Aorta (tissue), 5 donors: ENCODE measurements at regions not wholly inside any gene's neighbourhood (a gene's known extent, or its start where the extent isn't known, plus 50 kb on each side); places are given as distances from the start of the nearest gene placed in this dataset.

ENCODE experiments used
- ATAC-seq: fragments of 200-7000 bp; cut with Tn5 transposase; one replicate; pipeline ENCODE4 v1.9.1; 2022; ENCODE audit warnings: moderate library complexity; ENCODE audit not compliant: low FRiP score
- DNase-seq, 2 donors: peaks; one replicate each; pipeline ENCODE4 v3.0.0-alpha.2; 2020
- H3K27ac ChIP-seq, 2 donors: one replicate each; pipeline ENCODE4 v1.5.1; 2013; ENCODE audit warnings: low read length in 2 of 2, mild to moderate bottlenecking in 2 of 2, moderate library complexity in 2 of 2, control low read depth in 1 of 2, inconsistent platforms in 1 of 2, low read depth in 1 of 2
- H3K27me3 ChIP-seq, 2 donors: one replicate each; pipeline ENCODE4 v1.6.1; 2013; ENCODE audit warnings: control low read depth in 1 of 2, low read length in 1 of 2, mild to moderate bottlenecking in 1 of 2, moderate library complexity in 1 of 2; ENCODE audit not compliant: insufficient read depth in 2 of 2, control insufficient read depth in 1 of 2
- H3K36me3 ChIP-seq, 2 donors: one replicate each; pipeline ENCODE4 v1.6.1; 2013; ENCODE audit warnings: control low read depth in 1 of 2, low read length in 1 of 2, mild to moderate bottlenecking in 1 of 2; ENCODE audit not compliant: insufficient read depth in 2 of 2, control insufficient read depth in 1 of 2
- H3K4me1 ChIP-seq, 2 donors: one replicate each; pipeline ENCODE4 v1.6.1; 2013; ENCODE audit warnings: low read length in 2 of 2, control low read depth in 1 of 2, mild to moderate bottlenecking in 1 of 2, moderate library complexity in 1 of 2; ENCODE audit not compliant: insufficient read depth in 2 of 2, control insufficient read depth in 1 of 2
- H3K4me3 ChIP-seq, 2 donors: one replicate each; pipeline ENCODE4 v1.5.1; 2013; ENCODE audit warnings: low read length in 2 of 2, control low read depth in 1 of 2, mild to moderate bottlenecking in 1 of 2
- H3K9me3 ChIP-seq: one replicate; pipeline ENCODE4 v1.6.1; 2013; ENCODE audit warnings: mild to moderate bottlenecking, low read length; ENCODE audit not compliant: control insufficient read depth
- WGBS, 2 donors: extraction: QIAGEN DNeasy Blood & Tissue Kit; methylation state at CpG; one replicate each; pipeline ENCODE4 v1.1.7; 2013; 5-methylcytosine and 5-hydroxymethylcytosine counted together
- intact Hi-C, 2 donors: fragments of 100-400 bp; cut with DNase I; formaldehyde crosslinking; loops; one replicate each; pipeline versions ENCODE4 v1.14.2 to v1.15.0; 2022
- donor health status: healthy with polysubstance abuse.
- donor health status: Bipolar disorder and iron deficiency.
- donor health status: DM: no; HTN: no; CAD: no.
- donor health status: DM: no; HTN: no; CAD: no.
- donor health status: DM: yes; HTN: yes; CAD: no.

GRCh38 chr5:155276231-155276630 is 262.7 kb downstream of the KIF4B start:
- WGBS, 2 donors = 86 to 88% methylated on average over 3 of the region's 3 CpGs
- intact Hi-C loops = no loop called here
- H3K36me3 ChIP-seq = no peaks in the 10 kb centered on the region
- no peak overlapping the region for H3K4me3 ChIP-seq
- no peaks in the 10 kb centered on the region for H3K9me3 ChIP-seq
- no peaks in the 10 kb centered on the region for H3K4me1 ChIP-seq
- H3K27ac ChIP-seq = no peak overlapping the region
- no peak for ATAC-seq
- no peak for DNase-seq
- no peaks in the 10 kb centered on the region for H3K27me3 ChIP-seq

- no peak overlapping the region for H3K27ac ChIP-seq
- ATAC-seq = no peak
- peaks cover 0 to 2% of the 10 kb centered on the region in 2 donors for H3K27me3 ChIP-seq
- H3K4me3 ChIP-seq = no peak overlapping the region
- H3K4me1 ChIP-seq = no peaks in the 10 kb centered on the region
- no peak for DNase-seq
- intact Hi-C loops = no loop called here
- no peaks in the 10 kb centered on the region for H3K36me3 ChIP-seq
- 64 to 65% methylated on average over 4 of the region's 4 CpGs for WGBS, 2 donors
- no peaks in the 10 kb centered on the region for H3K9me3 ChIP-seq
Observed at GRCh38 chr5:155278532-155278931, 265.0 kb downstream of the KIF4B start.

GRCh38 chr5:155282503-155283107 is 269.1 kb downstream of the KIF4B start:
- Histone ChIP-seq H3K27ac (no peak overlapping the region), H3K27me3 (peaks cover 0 to 3% of the 10 kb centered on the region in 2 donors), H3K9me3 (no peaks in the 10 kb centered on the region), H3K4me1 (no peaks in the 10 kb centered on the region), H3K4me3 (no peak overlapping the region), H3K36me3 (no peaks in the 10 kb centered on the region)
- ATAC-seq (no peak), DNase-seq (no peak)
- 61 to 65% methylated on average over 6 of the region's 6 CpGs for WGBS, 2 donors
- intact Hi-C loops = no loop called here

GRCh38 chr5:155285706-155286105 is 272.2 kb downstream of the KIF4B start:
- 33 to 42% methylated on average over 1 of the region's 1 CpG for whole genome bisulfite sequencing, 2 donors
- intact Hi-C loops = no loop called here
- H3K9me3 ChIP-seq = no peaks in the 10 kb centered on the region

GRCh38 chr5:155290937-155291336 is 277.4 kb downstream of the KIF4B start:
- H3K4me3 ChIP-seq = no peak overlapping the region
- DNase-seq = no peak
- no peaks in the 10 kb centered on the region for H3K27me3 ChIP-seq
- intact Hi-C loops = no loop called here
- no peak overlapping the region for H3K27ac ChIP-seq
- no peaks in the 10 kb centered on the region for H3K36me3 ChIP-seq
- ATAC-seq = no peak
- H3K4me1 ChIP-seq = no peaks in the 10 kb centered on the region
- WGBS, 2 donors = 55 to 59% methylated on average over 1 of the region's 1 CpG
- no peaks in the 10 kb centered on the region for H3K9me3 ChIP-seq

More at GRCh38 chr5:155285706-155286105, 272.2 kb downstream of the KIF4B start:
- Histone ChIP-seq H3K4me3 (no peak overlapping the region), H3K36me3 (no peaks in the 10 kb centered on the region), H3K27me3 (peaks cover 0 to 3% of the 10 kb centered on the region in 2 donors), H3K27ac (no peak overlapping the region), H3K4me1 (no peaks in the 10 kb centered on the region)
- ATAC-seq (no peak), DNase-seq (no peak)

GRCh38 chr5:155293605-155294178 is 280.1 kb downstream of the KIF4B start:
- ATAC-seq = no peak
- DNase-seq = no peak
- 66 to 69% methylated on average over 4 of the region's 4 CpGs for WGBS, 2 donors
- no peaks in the 10 kb centered on the region for H3K27me3 ChIP-seq
- no peaks in the 10 kb centered on the region for H3K36me3 ChIP-seq
- H3K4me3 ChIP-seq = no peak overlapping the region
- no peak overlapping the region for H3K27ac ChIP-seq
- intact Hi-C loops = no loop called here
- H3K9me3 ChIP-seq = peaks cover 2% of the 10 kb centered on the region
- no peaks in the 10 kb centered on the region for H3K4me1 ChIP-seq

GRCh38 chr5:155295111-155295510 is 281.6 kb downstream of the KIF4B start:
- intact Hi-C loops = no loop called here
- 22 to 39% methylated on average over 1 of the region's 1 CpG for WGBS, 2 donors
- Histone ChIP-seq H3K4me1 (no peaks in the 10 kb centered on the region), H3K9me3 (peaks cover 2% of the 10 kb centered on the region), H3K4me3 (no peak overlapping the region), H3K36me3 (no peaks in the 10 kb centered on the region), H3K27ac (no peak overlapping the region), H3K27me3 (no peaks in the 10 kb centered on the region)
- DNase-seq = no peak
- ATAC-seq = no peak

- intact Hi-C loops = no loop called here
- DNase-seq (no peak), ATAC-seq (no peak)
- H3K9me3 ChIP-seq = peaks cover 2% of the 10 kb centered on the region
- H3K36me3 ChIP-seq = no peaks in the 10 kb centered on the region
- H3K27ac ChIP-seq = no peak overlapping the region
- no peaks in the 10 kb centered on the region for H3K27me3 ChIP-seq
- H3K4me3 ChIP-seq = no peak overlapping the region
- 27 to 29% methylated on average over 8 of the region's 8 CpGs for WGBS, 2 donors
- H3K4me1 ChIP-seq = no peaks in the 10 kb centered on the region
Observed at GRCh38 chr5:155299386-155300005, 285.9 kb downstream of the KIF4B start.

GRCh38 chr5:155303120-155303519 is 289.6 kb downstream of the KIF4B start:
- no peaks in the 10 kb centered on the region for H3K27me3 ChIP-seq
- no peak overlapping the region for H3K4me3 ChIP-seq
- ATAC-seq (no peak), DNase-seq (no peak)
- WGBS, 2 donors = 62 to 75% methylated on average over 3 of the region's 3 CpGs
- H3K27ac ChIP-seq = no peak overlapping the region
- H3K4me1 ChIP-seq = no peaks in the 10 kb centered on the region
- H3K36me3 ChIP-seq = no peaks in the 10 kb centered on the region
- intact Hi-C loops = no loop called here
- peaks cover 2% of the 10 kb centered on the region for H3K9me3 ChIP-seq
